Ammon's horn (tissue), 1 donor: ENCODE measurements at regions not wholly inside any gene's neighbourhood (a gene's known extent, or its start where the extent isn't known, plus 50 kb on each side); places are given as distances from the start of the nearest gene placed in this dataset.

Experiments used
- DNase-seq: peaks from one replicate; pipeline ENCODE4 v3.0.0-alpha.2; 2016; ENCODE audit warnings: low spot score

GRCh38 chr1:108082738-108083562 lies 117.2 kb downstream of the SLC25A24 start:
- no peak for DNase-seq

GRCh38 chr1:108082001-108082400 lies 117.0 kb upstream of the VAV3 start:
- peak; percentile 79 for DNase-seq

GRCh38 chr1:108080448-108080847 lies 115.5 kb upstream of the VAV3 start:
- no peak for DNase-seq

- DNase-seq, result no peak
These were observed 114.6 kb upstream of the VAV3 start for GRCh38 chr1:108079440-108080025.

- DNase-seq, result no peak
These were observed 113.0 kb upstream of the VAV3 start for GRCh38 chr1:108077991-108078390.

GRCh38 chr1:108075055-108075454 lies 110.1 kb upstream of the VAV3 start:
- no peak for DNase-seq

GRCh38 chr1:108072776-108073175 lies 107.8 kb upstream of the VAV3 start:
- DNase-seq, result no peak

- DNase-seq, result no peak
These were observed 107.2 kb upstream of the VAV3 start for GRCh38 chr1:108072212-108072611.

- DNase-seq, result no peak
These were observed 106.6 kb upstream of the VAV3 start for GRCh38 chr1:108071601-108072000.

GRCh38 chr1:108070662-108071061 lies 105.7 kb upstream of the VAV3 start:
- DNase-seq, result no peak

GRCh38 chr1:108067884-108068540 lies 103.0 kb upstream of the VAV3 start:
- DNase-seq, result no peak

GRCh38 chr1:108066808-108067207 lies 101.8 kb upstream of the VAV3 start:
- no peak for DNase-seq

- DNase-seq, result no peak
These were observed 99.3 kb upstream of the VAV3 start for GRCh38 chr1:108064255-108064654.

GRCh38 chr1:108063703-108064102 lies 98.7 kb upstream of the VAV3 start:
- no peak for DNase-seq

- no peak for DNase-seq
These were observed 95.0 kb upstream of the VAV3 start for GRCh38 chr1:108059945-108060344.

- no peak for DNase-seq
These were observed 92.6 kb upstream of the VAV3 start for GRCh38 chr1:108057541-108057940.

- DNase-seq, result no peak
These were observed 91.5 kb upstream of the VAV3 start for GRCh38 chr1:108056436-108056990.

GRCh38 chr1:108055387-108055786 lies 90.4 kb upstream of the VAV3 start:
- DNase-seq, result no peak

- DNase-seq, result no peak
These were observed 89.4 kb upstream of the VAV3 start for GRCh38 chr1:108054396-108054795.

- DNase-seq, result peak; percentile 67
These were observed 88.5 kb upstream of the VAV3 start for GRCh38 chr1:108053270-108054013.

GRCh38 chr1:108051631-108052377 lies 86.8 kb upstream of the VAV3 start:
- DNase-seq, result no peak
